AG09319 (cell line): ENCODE measurements at regions not wholly inside any gene's neighbourhood (a gene's known extent, or its start where the extent isn't known, plus 50 kb on each side); places are given as distances from the start of the nearest gene placed in this dataset.

Experiments used
- DNase-seq: peaks from one replicate; pipeline ENCODE4 v3.0.0-alpha.2; 2010; ENCODE audit warnings: low read depth; ENCODE audit errors: extremely low read depth
- CTCF ChIP-seq: IDR thresholded peaks from 2 replicates; pipeline ENCODE4 v1.5.1; 2011; ENCODE audit warnings: low read depth, mild to moderate bottlenecking, inconsistent platforms, low read length, moderate library complexity

- TF ChIP-seq CTCF: no peak
- DNase-seq: no peak
Observed at GRCh38 chr13:32962342-32962741, 53.9 kb upstream of the KL start.

GRCh38 chr13:32964987-32965386 lies 51.2 kb upstream of the KL start:
- TF ChIP-seq CTCF: no peak

More at GRCh38 chr13:32964987-32965386, 51.2 kb upstream of the KL start:
- no peak for DNase-seq
